Activated CD8-positive, alpha-beta memory T cell treated with anti-CD3 and anti-CD28 coated beads for 24 hours (primary cell): ENCODE measurements at regions not wholly inside any gene's neighbourhood (a gene's known extent, or its start where the extent isn't known, plus 50 kb on each side); places are given as distances from the start of the nearest gene placed in this dataset.

Experiments used
- DNase-seq: peaks from one replicate; pipeline ENCODE4 v3.0.0-alpha.2; 2020

GRCh38 chr15:29355477-29355876 is 85.9 kb upstream of the NSMCE3 start:
- DNase-seq: no peak

- DNase-seq: no peak
Observed at GRCh38 chr15:29352402-29352801, 82.8 kb upstream of the NSMCE3 start.

GRCh38 chr15:29349196-29349595 is 79.6 kb upstream of the NSMCE3 start:
- DNase-seq: no peak

GRCh38 chr15:29348336-29348914 is 78.8 kb upstream of the NSMCE3 start:
- no peak for DNase-seq

GRCh38 chr15:29346998-29347397 is 77.4 kb upstream of the NSMCE3 start:
- DNase-seq: no peak

GRCh38 chr15:29345549-29346525 is 76.2 kb upstream of the NSMCE3 start:
- no peak for DNase-seq

- DNase-seq: no peak
Observed at GRCh38 chr15:29344474-29344873, 74.9 kb upstream of the NSMCE3 start.

- DNase-seq: no peak
Observed at GRCh38 chr15:29343229-29343628, 73.6 kb upstream of the NSMCE3 start.

- DNase-seq: no peak
Observed at GRCh38 chr15:29342201-29342600, 72.6 kb upstream of the NSMCE3 start.

GRCh38 chr15:29337156-29337959 is 67.7 kb upstream of the NSMCE3 start:
- DNase-seq: no peak

- no peak for DNase-seq
Observed at GRCh38 chr15:29334544-29334943, 64.9 kb upstream of the NSMCE3 start.

- no peak for DNase-seq
Observed at GRCh38 chr15:29333261-29333660, 63.6 kb upstream of the NSMCE3 start.

GRCh38 chr15:29331669-29332068 is 62.0 kb upstream of the NSMCE3 start:
- DNase-seq: no peak

GRCh38 chr15:29331071-29331470 is 61.4 kb upstream of the NSMCE3 start:
- DNase-seq: no peak

GRCh38 chr15:29324746-29325145 is 55.1 kb upstream of the NSMCE3 start:
- no peak for DNase-seq

- no peak for DNase-seq
Observed at GRCh38 chr15:29323557-29323956, 53.9 kb upstream of the NSMCE3 start.

- DNase-seq: no peak
Observed at GRCh38 chr15:29322415-29322814, 52.8 kb upstream of the NSMCE3 start.

GRCh38 chr15:29320420-29320819 is 50.8 kb upstream of the NSMCE3 start:
- DNase-seq: no peak

- DNase-seq: no peak
Observed at GRCh38 chr15:29319823-29320222, 50.2 kb upstream of the NSMCE3 start.
